GM12874 (cell line): ENCODE measurements at regions not wholly inside any gene's neighbourhood (a gene's known extent, or its start where the extent isn't known, plus 50 kb on each side); places are given as distances from the start of the nearest gene placed in this dataset.

Source experiments
- TF ChIP-seq, protein P1 (sequence below): IDR thresholded peaks from 2 replicates; pipeline ENCODE4 v1.5.1; 2011; ENCODE audit warnings: low read depth, mild to moderate bottlenecking, control low read depth, low read length, moderate library complexity; ENCODE audit not compliant: insufficient read depth

DNA sequence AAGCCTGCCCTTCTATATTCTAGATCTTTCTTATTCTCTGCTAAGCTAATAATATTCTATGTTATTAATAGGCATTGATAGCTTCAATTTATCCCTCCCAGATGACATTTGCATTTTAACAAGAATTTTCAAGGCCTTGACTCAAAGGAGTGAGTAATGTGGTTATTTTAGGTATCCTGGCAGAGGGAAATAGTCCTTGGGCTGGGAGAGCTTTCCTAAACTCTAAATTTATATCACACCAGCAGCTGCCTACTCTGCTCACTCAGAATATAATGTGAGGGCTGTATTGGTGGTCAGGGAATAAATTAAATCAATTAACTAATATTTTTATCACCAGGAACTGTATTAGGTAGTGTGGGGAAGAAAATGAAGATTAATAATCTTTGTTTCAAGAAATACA, 74.8 kb upstream of the ADAM23 start:
- TF ChIP-seq, protein P1, sequence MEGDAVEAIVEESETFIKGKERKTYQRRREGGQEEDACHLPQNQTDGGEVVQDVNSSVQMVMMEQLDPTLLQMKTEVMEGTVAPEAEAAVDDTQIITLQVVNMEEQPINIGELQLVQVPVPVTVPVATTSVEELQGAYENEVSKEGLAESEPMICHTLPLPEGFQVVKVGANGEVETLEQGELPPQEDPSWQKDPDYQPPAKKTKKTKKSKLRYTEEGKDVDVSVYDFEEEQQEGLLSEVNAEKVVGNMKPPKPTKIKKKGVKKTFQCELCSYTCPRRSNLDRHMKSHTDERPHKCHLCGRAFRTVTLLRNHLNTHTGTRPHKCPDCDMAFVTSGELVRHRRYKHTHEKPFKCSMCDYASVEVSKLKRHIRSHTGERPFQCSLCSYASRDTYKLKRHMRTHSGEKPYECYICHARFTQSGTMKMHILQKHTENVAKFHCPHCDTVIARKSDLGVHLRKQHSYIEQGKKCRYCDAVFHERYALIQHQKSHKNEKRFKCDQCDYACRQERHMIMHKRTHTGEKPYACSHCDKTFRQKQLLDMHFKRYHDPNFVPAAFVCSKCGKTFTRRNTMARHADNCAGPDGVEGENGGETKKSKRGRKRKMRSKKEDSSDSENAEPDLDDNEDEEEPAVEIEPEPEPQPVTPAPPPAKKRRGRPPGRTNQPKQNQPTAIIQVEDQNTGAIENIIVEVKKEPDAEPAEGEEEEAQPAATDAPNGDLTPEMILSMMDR, result no peak

DNA sequence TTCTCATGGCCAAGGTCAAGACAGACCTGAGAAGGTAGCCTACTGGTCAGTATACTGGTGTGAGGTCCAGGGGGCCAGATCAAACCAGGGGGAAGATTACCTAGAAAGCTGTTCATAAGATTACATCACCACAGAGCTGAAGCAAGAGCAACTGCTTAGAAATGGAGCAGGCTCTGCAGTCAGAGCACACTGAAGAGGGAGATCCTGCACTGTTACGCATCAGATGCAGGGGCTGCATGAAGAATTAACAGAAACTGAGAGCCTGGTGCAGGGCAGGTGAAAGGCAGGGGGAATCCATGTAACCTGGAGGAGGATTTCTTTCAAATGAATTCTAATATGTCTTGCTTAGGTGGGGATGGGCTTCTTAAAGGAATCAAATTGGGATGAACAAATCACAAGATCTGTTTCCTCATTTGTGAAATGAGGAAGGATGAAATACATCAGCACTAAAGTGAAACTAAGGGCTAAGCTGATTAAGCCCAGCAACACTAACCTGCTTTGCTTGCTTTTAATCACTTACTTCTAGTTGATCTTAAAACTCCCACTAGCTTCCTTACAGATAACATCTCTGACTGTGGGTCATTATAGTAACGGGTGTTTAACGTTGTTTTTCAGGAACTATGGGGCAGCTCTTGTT, 74.3 kb upstream of the ADAM23 start:
- TF ChIP-seq, protein P1, result no peak

DNA sequence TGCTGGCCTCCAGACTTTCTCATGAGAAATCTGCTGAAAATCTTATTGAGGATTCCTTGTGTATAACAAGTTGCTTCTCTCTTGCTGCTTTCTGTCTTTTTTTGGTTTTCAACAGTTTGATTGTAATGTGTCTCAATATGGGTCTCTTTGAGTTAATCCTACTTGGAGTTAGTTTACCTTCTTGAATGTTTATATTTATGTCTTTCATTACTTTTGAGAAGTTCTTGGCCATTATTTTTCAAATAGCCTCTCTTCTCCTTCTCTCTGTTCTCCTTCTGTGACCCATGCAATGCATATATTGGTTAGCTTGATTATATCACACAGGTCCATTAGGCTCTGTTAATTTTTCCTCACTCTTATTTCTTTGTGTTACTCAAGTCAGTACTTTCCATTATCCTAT, 67.4 kb upstream of the ADAM23 start:
- TF ChIP-seq, protein P1, result no peak

DNA sequence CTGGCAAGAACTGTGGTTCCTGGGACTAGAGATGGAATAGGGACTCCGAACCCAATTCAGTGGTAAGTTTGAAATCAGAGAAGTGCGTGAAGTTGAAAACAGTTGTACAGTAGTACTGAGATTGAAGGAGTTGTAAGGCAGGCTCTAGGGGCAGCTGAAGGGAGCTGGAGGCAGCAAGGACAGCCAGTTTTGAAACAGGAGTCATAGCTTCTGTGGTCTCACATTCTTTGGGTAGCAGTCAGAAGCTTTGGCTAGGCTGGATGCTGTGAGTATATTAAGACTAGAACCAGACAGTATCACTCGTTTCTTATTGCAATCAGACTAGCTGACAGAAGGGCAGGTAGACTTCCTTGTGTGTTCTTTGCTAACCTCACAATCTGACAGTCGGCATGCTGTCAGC, 64.5 kb upstream of the ADAM23 start:
- TF ChIP-seq, protein P1, result no peak

DNA sequence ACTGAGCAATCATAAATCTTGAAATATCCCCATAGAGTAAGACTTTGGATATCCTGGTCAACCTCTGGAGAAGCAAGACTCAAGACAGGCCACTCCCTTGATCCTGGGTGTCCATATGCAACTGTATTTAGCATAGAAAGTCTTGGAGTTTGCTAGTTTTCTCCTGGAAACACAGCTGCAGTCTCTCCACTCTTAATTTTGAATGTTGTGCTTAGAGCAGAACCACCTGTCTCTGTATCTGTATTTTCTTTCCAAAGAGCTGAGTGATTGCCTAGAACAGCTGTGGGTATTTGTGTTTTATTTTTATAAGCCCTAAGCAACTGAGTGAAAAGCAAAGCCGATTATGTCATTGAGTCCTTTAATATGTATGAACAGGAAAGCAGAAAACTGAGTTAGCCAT, 64.1 kb upstream of the ADAM23 start:
- TF ChIP-seq, protein P1, result no peak

DNA sequence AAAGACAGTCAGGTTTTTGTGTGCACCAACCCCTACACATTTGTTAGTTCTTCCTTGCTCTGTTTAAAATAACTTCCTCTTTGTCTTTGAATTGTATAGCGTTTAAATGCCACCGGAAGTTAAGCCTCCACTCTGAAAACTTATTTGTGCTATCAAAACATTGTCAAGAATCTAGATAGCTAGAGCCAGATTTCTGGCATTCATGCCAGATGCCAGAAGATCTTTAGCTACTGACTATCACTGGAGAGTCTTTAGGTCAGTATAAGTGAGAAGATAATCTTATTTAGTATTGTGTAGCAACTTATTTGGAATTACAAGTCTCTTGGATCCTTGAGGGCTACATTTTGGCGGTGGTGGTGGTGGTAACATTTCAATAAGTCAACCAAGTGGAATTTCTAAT, 63.4 kb upstream of the ADAM23 start:
- TF ChIP-seq, protein P1, result no peak

DNA sequence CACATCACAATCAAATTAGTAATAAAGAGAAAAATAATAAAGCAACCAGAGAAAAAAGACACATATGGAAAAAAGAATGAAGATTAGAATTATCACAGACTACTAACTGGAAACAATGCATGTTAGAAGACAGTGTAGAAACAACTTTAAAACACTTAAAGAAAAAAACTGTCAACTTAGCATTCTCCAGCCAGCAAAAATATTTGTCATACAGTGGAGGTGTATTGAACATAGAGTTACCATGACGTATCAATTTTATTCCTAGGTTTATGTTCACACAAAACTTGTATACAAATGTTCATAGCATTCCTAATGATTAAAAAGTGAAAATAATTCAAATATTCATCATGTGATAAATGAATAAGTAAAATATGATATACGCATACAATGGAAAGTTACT, 61.5 kb upstream of the ADAM23 start:
- TF ChIP-seq, protein P1, result no peak
